IMR-90 (cell line): ENCODE measurements at regions not wholly inside any gene's neighbourhood (a gene's known extent, or its start where the extent isn't known, plus 50 kb on each side); places are given as distances from the start of the nearest gene placed in this dataset.
A peak's percentile ranks its signal among the peaks of the same experiment; 100 is the strongest.

Source experiments
- ATAC-seq: fragments of 200-7000 bp; cut with Tn5 transposase; 2 replicates; pipeline ENCODE4 v1.9.1; 2020; ENCODE audit warnings: low read depth, mild to moderate bottlenecking, moderate library complexity
- BruUV-seq: library from RNA; stranded (reverse); fragments of 400-500 nt; replicated peaks from 2 replicates; lab custom pipeline; 2021; lab: Mats Ljungman, UMichigan
- CTCF ChIA-PET: fragments of 300-600 bp; formaldehyde crosslinking; extraction: SDS; loops from one replicate; lab custom pipeline; 2021; ENCODE audit warnings: antibody characterized with exemption; lab: Yijun Ruan, JAX
- POLR2A ChIA-PET: fragments of 300-600 bp; sonication (Branson Sonifier 250); formaldehyde crosslinking; loops from one replicate; lab custom pipeline; 2022; ENCODE audit warnings: antibody characterized with exemption; ENCODE audit not compliant: unreplicated experiment; lab: Charles Lee
- DNase-seq: peaks from one replicate; pipeline ENCODE4 v3.0.0; 2013
- H2AFZ ChIP-seq: replicated peaks from 2 replicates; pipeline ENCODE3; 2013; ENCODE audit warnings: low read length, mild to moderate bottlenecking; ENCODE audit not compliant: poor library complexity
- H2AK5ac ChIP-seq: 2 replicates; pipeline ENCODE4 v1.6.1; 2013; ENCODE audit warnings: low read depth, low read length, inconsistent platforms
- H2AK9ac ChIP-seq: replicated peaks from 2 replicates; pipeline ENCODE3; 2013; ENCODE audit warnings: mild to moderate bottlenecking, low read depth, low read length, moderate library complexity; ENCODE audit not compliant: poor library complexity
- H2BK120ac ChIP-seq: 2 replicates; pipeline ENCODE4 v1.6.1; 2013; ENCODE audit warnings: low read depth, low read length, inconsistent platforms
- H2BK15ac ChIP-seq: 3 replicates; pipeline ENCODE4 v1.6.1; 2013; ENCODE audit warnings: low read depth, low read length, inconsistent platforms
- H2BK20ac ChIP-seq: 2 replicates; pipeline ENCODE4 v1.6.1; 2013; ENCODE audit warnings: low read depth, mild to moderate bottlenecking, inconsistent platforms, low read length, moderate library complexity
- H2BK5ac ChIP-seq: 2 replicates; pipeline ENCODE4 v1.6.1; 2013; ENCODE audit warnings: mild to moderate bottlenecking, low read depth, low read length, inconsistent platforms; ENCODE audit not compliant: poor library complexity, severe bottlenecking
- H3K14ac ChIP-seq: replicated peaks from 2 replicates; pipeline ENCODE4 v1.6.1; 2013; ENCODE audit warnings: low read depth, low read length, inconsistent platforms
- H3K18ac ChIP-seq: 2 replicates; pipeline ENCODE4 v1.6.1; 2013; ENCODE audit warnings: low read depth, low read length, control low read depth
- H3K23ac ChIP-seq: 2 replicates; pipeline ENCODE4 v1.6.1; 2013; ENCODE audit warnings: low read depth, low read length, inconsistent platforms
- H3K27ac ChIP-seq: 2 replicates; pipeline ENCODE4 v1.5.1; 2013; ENCODE audit warnings: mild to moderate bottlenecking, control low read depth, low read length; ENCODE audit not compliant: insufficient read depth
- H3K27me3 ChIP-seq: 2 replicates; pipeline ENCODE4 v1.6.1; 2013; ENCODE audit warnings: low read length; ENCODE audit not compliant: control insufficient read depth, insufficient read depth
- H3K36me3 ChIP-seq: 2 replicates; pipeline ENCODE4 v1.6.1; 2013; ENCODE audit warnings: low read length, mixed read lengths; ENCODE audit not compliant: control insufficient read depth, insufficient read depth
- H3K4ac ChIP-seq: 2 replicates; pipeline ENCODE4 v1.6.1; 2013; ENCODE audit warnings: low read depth, low read length, inconsistent platforms
- H3K4me1 ChIP-seq: 2 replicates; pipeline ENCODE4 v1.6.1; 2013; ENCODE audit warnings: low read length, mixed read lengths; ENCODE audit not compliant: control insufficient read depth, insufficient read depth
- H3K4me2 ChIP-seq: 2 replicates; pipeline ENCODE4 v1.6.1; 2013; ENCODE audit warnings: low read depth, mild to moderate bottlenecking, control low read depth, low read length, moderate library complexity
- H3K4me3 ChIP-seq: 2 replicates; pipeline ENCODE4 v1.5.1; 2013; ENCODE audit warnings: low read depth, mild to moderate bottlenecking, control low read depth, low read length, moderate library complexity; ENCODE audit not compliant: insufficient read depth
- H3K56ac ChIP-seq: 2 replicates; pipeline ENCODE4 v1.6.1; 2013; ENCODE audit warnings: low read length, inconsistent platforms; ENCODE audit not compliant: insufficient read depth; ENCODE audit errors: extremely low read depth
- H3K79me1 ChIP-seq, 2 experiments: 2 replicates each; pipeline ENCODE4 v1.6.1; 2013; ENCODE audit warnings: low read length in 2 of 2, inconsistent platforms in 1 of 2, low read depth in 1 of 2
- H3K9ac ChIP-seq: 2 replicates; pipeline ENCODE4 v1.6.1; 2013; ENCODE audit warnings: low read depth, low read length, control low read depth
- H3K9me1 ChIP-seq: 2 replicates; pipeline ENCODE4 v1.6.1; 2013; ENCODE audit warnings: low read length, inconsistent platforms; ENCODE audit not compliant: insufficient read depth
- H3K9me3 ChIP-seq: 2 replicates; pipeline ENCODE4 v1.6.1; 2013; ENCODE audit warnings: low read length; ENCODE audit not compliant: control insufficient read depth, insufficient read depth
- H4K20me1 ChIP-seq: 2 replicates; pipeline ENCODE4 v1.6.1; 2013; ENCODE audit warnings: low read length, inconsistent platforms; ENCODE audit not compliant: insufficient read depth
- H4K5ac ChIP-seq: 2 replicates; pipeline ENCODE4 v1.6.1; 2013; ENCODE audit warnings: mild to moderate bottlenecking, low read depth, low read length, control low read depth
- H4K8ac ChIP-seq, 2 experiments: 2 replicates each; pipeline ENCODE4 v1.6.1; 2013; ENCODE audit warnings: low read depth in 2 of 2, low read length in 2 of 2, control low read depth in 1 of 2, inconsistent platforms in 1 of 2
- H4K91ac ChIP-seq: 2 replicates; pipeline ENCODE4 v1.6.1; 2013; ENCODE audit warnings: low read depth, low read length, inconsistent platforms; ENCODE audit not compliant: insufficient read depth
- CHD1 ChIP-seq: IDR thresholded peaks from 2 replicates; pipeline ENCODE4 v1.6.1; 2012; ENCODE audit warnings: low read depth, low read length, improper control_type of control experiment
- CTCF ChIP-seq: conservative IDR thresholded peaks from 2 replicates; pipeline ENCODE4 v1.5.1; 2012; ENCODE audit warnings: mild to moderate bottlenecking, low read depth, low read length, improper control_type of control experiment
- MAFK ChIP-seq: IDR thresholded peaks from 2 replicates; pipeline ENCODE4 v1.6.1; 2012; ENCODE audit warnings: low read depth, low read length, improper control_type of control experiment
- MAZ ChIP-seq: IDR thresholded peaks from 2 replicates; pipeline ENCODE4 v1.6.1; 2012; ENCODE audit warnings: low read depth, mild to moderate bottlenecking, low read length, improper control_type of control experiment, moderate library complexity, borderline replicate concordance
- RAD21 ChIP-seq: IDR thresholded peaks from 2 replicates; pipeline ENCODE4 v1.6.1; 2012; ENCODE audit warnings: low read length, improper control_type of control experiment
- SMC3 ChIP-seq: fragments of 150-350 bp; IDR thresholded peaks from 2 replicates; pipeline ENCODE4 v1.6.1; 2016; ENCODE audit warnings: low read depth, mild to moderate bottlenecking, antibody characterized with exemption, low read length, moderate library complexity
- WGBS, 2 experiments: methylation state at CpG; one replicate each; pipeline versions ENCODE4 v1.1.5 to v1.1.7; 2013; ENCODE audit warnings: missing lambda C conversion rate in 2 of 2; ENCODE audit not compliant: insufficient read length in 1 of 2; ENCODE audit errors: extremely low coverage in 2 of 2; 5-methylcytosine and 5-hydroxymethylcytosine counted together
- dilution Hi-C: fragments of 300-500 bp; cut with HindIII; formaldehyde crosslinking; loops from one replicate; pipeline ENCODE4 v1.14.3; 2018; ENCODE audit warnings: low sequenced_read_pairs; ENCODE audit not compliant: unreplicated experiment
- in situ Hi-C: fragments of 300-500 bp; cut with MboI; formaldehyde crosslinking; loops from 3 replicates; pipeline ENCODE4 v1.14.3; 2019; ENCODE audit warnings: low sequenced_read_pairs, inconsistent platforms, mixed read lengths
- intact Hi-C: fragments of 100-400 bp; cut with micrococcal nuclease; formaldehyde crosslinking; loops from 2 replicates; pipeline ENCODE4 v1.10.0; 2022

- Histone ChIP-seq H3K9me1 (no peaks in the 10 kb centered on the region), H4K8ac (peak overlapping the region in 1 of 2 experiments; percentile 50; a peak in 1 of 4 replicates), H2BK15ac (no peak overlapping the region), H3K14ac (no peak overlapping the region), H2AK9ac (peak overlapping the region; percentile 69), H2AK5ac (peak overlapping the region; percentile 39; the same call in 1 of the 2 replicates), H3K4ac (0 out of 2 replicates have a peak overlapping the region, but pooled peaks have one; percentile 1), H2BK20ac (no peak overlapping the region), H3K27ac (no peak overlapping the region), H3K56ac (no peak overlapping the region), H3K36me3 (no peaks in the 10 kb centered on the region), H3K79me1 (no peaks in the 10 kb centered on the region), H2AFZ (peak overlapping the region; percentile 86), H3K27me3 (no peaks in the 10 kb centered on the region; the same call in 1 of the 2 replicates), H3K4me1 (no peaks in the 10 kb centered on the region), H2BK5ac (no peak overlapping the region), H4K91ac (no peak overlapping the region), H3K23ac (no peak overlapping the region), H3K4me2 (no peak overlapping the region), H3K9ac (no peak overlapping the region), H4K5ac (no peak overlapping the region), H4K20me1 (no peaks in the 10 kb centered on the region), H2BK120ac (no peak overlapping the region), H3K4me3 (no peak overlapping the region), H3K18ac (no peak overlapping the region), H3K9me3 (no peaks in the 10 kb centered on the region)
- DNase-seq: peak; percentile 59
- no TSS peak for BruUV-seq
- 40% methylated on average over 1 of the region's 7 CpGs; no CpG with 5 or more reads in 1 of the 2 experiments for WGBS, 2 experiments
- ATAC-seq: peak; percentile 97
- dilution Hi-C loops (no loop called here), in situ Hi-C loops (no loop called here), intact Hi-C loops (loop anchor here (2.0 kb wide), 3 partner anchors 151 to 1011 kb away; no protein-coding TSS in a partner anchor)
- TF ChIP-seq CTCF: peak; percentile 69
- no peak for TF ChIP-seq CHD1
- peak; percentile 96 for TF ChIP-seq MAZ
- no peak for TF ChIP-seq MAFK
- TF ChIP-seq SMC3: peak; percentile 72
- TF ChIP-seq RAD21: peak; percentile 66
- ChIA-PET CTCF (interaction anchor here (0.6 to 1.0 kb wide), 2 partner anchors 9 to 95 kb away, joined by 3 to 8 read pairs; no protein-coding TSS in a partner anchor), POLR2A (no interaction called here)
Measured at GRCh38 chr1:29698033-29698432, 461.7 kb downstream of the PTPRU start.
